BJ (cell line): ENCODE measurements at regions not wholly inside any gene's neighbourhood (a gene's known extent, or its start where the extent isn't known, plus 50 kb on each side); places are given as distances from the start of the nearest gene placed in this dataset.
"Not testable (repeated sequence)": the region's sequence is repeated elsewhere in the genome, so short reads cannot be mapped to it uniquely, and the experiment has no call there.

ENCODE experiments used
- CTCF ChIA-PET: fragments of 350-600 bp; formaldehyde crosslinking; extraction: SDS; loops from one replicate; lab custom pipeline; 2021; ENCODE audit warnings: antibody characterized with exemption, inconsistent platforms; lab: Yijun Ruan, JAX
- POLR2A ChIA-PET: fragments of 300-600 bp; sonication (Branson Sonifier 250); formaldehyde crosslinking; extraction: SDS; loops from one replicate; lab custom pipeline; 2021; ENCODE audit warnings: antibody characterized with exemption; lab: Charles Lee
- DNase-seq: peaks from one replicate; pipeline ENCODE4 v3.0.0-alpha.2; 2011; ENCODE audit warnings: low read depth
- H3K27me3 ChIP-seq: 2 replicates; pipeline ENCODE4 v1.6.0; 2011; ENCODE audit warnings: low read length; ENCODE audit not compliant: control insufficient read depth, insufficient read depth
- H3K36me3 ChIP-seq: 2 replicates; pipeline ENCODE4 v1.5.1; 2011; ENCODE audit warnings: low read length; ENCODE audit not compliant: control insufficient read depth, insufficient read depth
- H3K4me3 ChIP-seq: 2 replicates; pipeline ENCODE4 v1.5.1; 2011; ENCODE audit warnings: low read depth, mild to moderate bottlenecking, control low read depth, low read length
- CTCF ChIP-seq: IDR thresholded peaks from 2 replicates; pipeline ENCODE4 v1.5.1; 2011; ENCODE audit warnings: low read depth, mild to moderate bottlenecking, control low read depth, inconsistent platforms, low read length, moderate library complexity; ENCODE audit not compliant: insufficient read depth

DNA sequence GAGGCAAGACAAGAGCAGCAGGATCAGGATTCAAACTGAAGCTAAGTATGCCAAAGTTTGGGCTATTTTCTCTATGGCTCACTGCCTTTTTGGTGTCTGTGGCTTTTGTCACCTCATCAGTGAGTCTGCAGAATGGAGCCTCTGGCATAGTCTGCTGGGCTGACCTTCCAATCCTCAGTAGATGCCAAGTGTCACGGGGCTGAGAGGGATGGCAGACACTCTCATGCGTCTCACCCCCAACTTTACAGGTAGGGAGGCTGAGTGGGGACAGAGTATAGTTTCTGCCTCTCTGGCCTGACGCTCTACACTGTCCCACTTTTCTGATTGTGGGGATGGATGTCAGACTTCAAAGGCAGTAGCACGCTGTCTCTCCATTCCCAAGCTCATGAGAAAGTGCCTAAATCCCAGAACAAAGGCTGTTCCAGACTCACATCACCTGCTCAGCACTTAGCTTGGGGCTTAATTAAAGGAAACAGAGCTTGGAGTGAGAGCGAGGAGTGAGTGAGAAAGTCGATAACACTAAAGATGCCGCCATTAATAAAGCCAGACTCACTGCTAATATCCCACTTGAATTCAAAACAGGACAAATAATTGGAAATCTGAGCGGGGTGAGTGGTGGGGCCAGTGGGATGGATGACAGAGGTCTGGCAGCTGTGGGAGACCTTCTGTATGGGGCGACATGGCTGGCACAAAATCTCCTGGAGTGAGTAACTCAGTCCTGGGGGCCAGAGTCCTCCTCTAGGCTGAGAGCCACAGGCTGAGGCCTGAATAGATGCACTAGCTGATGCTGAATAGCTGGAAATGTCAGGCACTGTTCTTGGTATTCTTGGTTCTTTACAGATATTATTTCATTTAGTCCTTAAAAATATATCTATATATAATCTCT, 78.4 kb upstream of the MRPS22 start:
- ChIA-PET POLR2A (no interaction called here), CTCF (no interaction called here)
- TF ChIP-seq CTCF, result no peak
- no peaks in the 10 kb centered on the region for H3K36me3 ChIP-seq
- DNase-seq, result no peak
- no peak overlapping the region for H3K4me3 ChIP-seq
- no peaks in the 10 kb centered on the region; the same call in 1 of the 2 replicates for H3K27me3 ChIP-seq

GRCh38 chr3:139267300-139268246, 76.2 kb upstream of the MRPS22 start:
- no peak for DNase-seq

GRCh38 chr3:139269984-139270383, 73.8 kb upstream of the MRPS22 start:
- no peaks in the 10 kb centered on the region for H3K36me3 ChIP-seq
- no peak for TF ChIP-seq CTCF
- H3K27me3 ChIP-seq, result no peaks in the 10 kb centered on the region; the same call in 1 of the 2 replicates
- ChIA-PET CTCF (no interaction called here), POLR2A (no interaction called here)
- DNase-seq, result no peak
- H3K4me3 ChIP-seq, result no peak overlapping the region

More at GRCh38 chr3:139267300-139268246, 76.2 kb upstream of the MRPS22 start:
- Histone ChIP-seq H3K4me3 (no peak overlapping the region), H3K36me3 (no peaks in the 10 kb centered on the region), H3K27me3 (no peaks in the 10 kb centered on the region; the same call in 1 of the 2 replicates)
- POLR2A ChIA-PET, result no interaction called here
- CTCF ChIA-PET, result no interaction called here
- TF ChIP-seq CTCF, result no peak

GRCh38 chr3:139270652-139271051, 73.2 kb upstream of the MRPS22 start:
- CTCF ChIA-PET, H3K4me3 ChIP-seq, H3K36me3 ChIP-seq, H3K27me3 ChIP-seq, POLR2A ChIA-PET, DNase-seq: not testable (repeated sequence)

- no peaks in the 10 kb centered on the region for H3K36me3 ChIP-seq
- ChIA-PET POLR2A (no interaction called here), CTCF (interaction anchor here (0.9 to 1.8 kb wide), 9 partner anchors 10 to 344 kb away, joined by 3 to 6 read pairs (median 3); no protein-coding TSS in a partner anchor)
- DNase-seq, result no peak
- no peak overlapping the region for H3K4me3 ChIP-seq
- H3K27me3 ChIP-seq, result no peaks in the 10 kb centered on the region
- no peak for TF ChIP-seq CTCF
These were observed 63.7 kb upstream of the MRPS22 start for GRCh38 chr3:139280027-139280671.
